Sigmoid colon (tissue), 6 donors: ENCODE measurements at regions not wholly inside any gene's neighbourhood (a gene's known extent, or its start where the extent isn't known, plus 50 kb on each side); places are given as distances from the start of the nearest gene placed in this dataset.
"Not testable (repeated sequence)": the region's sequence is repeated elsewhere in the genome, so short reads cannot be mapped to it uniquely, and the experiment has no call there.

Experiments used
- DNase-seq: peaks from one replicate; pipeline ENCODE4 v3.0.0-alpha.2; 2019
- H3K27ac ChIP-seq, 4 donors: fragments of 200-600 bp; sonication (generic); one replicate each; pipeline ENCODE4 v1.5.1; 2016 to 2019; ENCODE audit warnings: mild to moderate bottlenecking in 1 of 4
- H3K27me3 ChIP-seq, 3 donors: fragments of 200-600 bp; sonication (generic); one replicate each; pipeline ENCODE4 v1.5.1; 2019; ENCODE audit warnings: mild to moderate bottlenecking in 1 of 3
- H3K36me3 ChIP-seq, 4 donors: fragments of 200-600 bp; sonication (generic); one replicate each; pipeline ENCODE4 v1.5.1; 2016 to 2019
- H3K4me1 ChIP-seq, 4 donors: fragments of 200-600 bp; sonication (generic); one replicate each; pipeline ENCODE4 v1.5.1; 2017 to 2019
- H3K4me3 ChIP-seq, 4 donors: fragments of 200-600 bp; sonication (generic); one replicate each; pipeline ENCODE4 v1.5.1; 2017 to 2019; ENCODE audit warnings: mild to moderate bottlenecking in 2 of 4, moderate library complexity in 1 of 4
- H3K9me3 ChIP-seq, 4 donors: fragments of 200-600 bp in 3 of 4; sonication (generic) in 3 of 4; one replicate each; pipeline versions ENCODE4 v1.5.1 to v1.6.1; 2013 to 2019
- CTCF ChIP-seq, 4 experiments: fragments of 450-650 bp in 3 of 4; fragments of 200-600 bp in 1 of 4; IDR thresholded peaks; one replicate each; pipeline ENCODE4 v1.5.1; 2016 to 2019; ENCODE audit warnings: antibody characterized with exemption in 4 of 4, mild to moderate bottlenecking in 3 of 4, moderate library complexity in 2 of 4
- EP300 ChIP-seq, 4 donors: sonication (generic); formaldehyde crosslinking; IDR thresholded peaks; one replicate each; pipeline ENCODE4 v1.6.1; 2017; ENCODE audit warnings: antibody characterized with exemption in 4 of 4
- POLR2A ChIP-seq, 2 donors: fragments of 450-650 bp; IDR thresholded peaks; one replicate each; pipeline ENCODE4 v1.6.1; 2016; ENCODE audit warnings: antibody characterized with exemption in 2 of 2, mild to moderate bottlenecking in 2 of 2, moderate library complexity in 2 of 2
- POLR2AphosphoS5 ChIP-seq, 4 donors: sonication (generic); formaldehyde crosslinking; IDR thresholded peaks; one replicate each; pipeline ENCODE4 v1.6.1; 2017; ENCODE audit warnings: antibody characterized with exemption in 4 of 4
- WGBS, 2 donors: extraction: QIAGEN DNeasy Blood & Tissue Kit; methylation state at CpG; one replicate each; pipeline ENCODE4 v1.1.7; 2013; 5-methylcytosine and 5-hydroxymethylcytosine counted together
- intact Hi-C: fragments of 100-400 bp; cut with DNase I; formaldehyde crosslinking; loops from one replicate; pipeline ENCODE4 v1.15.1; 2023
- donor health status: healthy with polysubstance abuse.
- donor health status: healthy.

- DNase-seq, result no peak
- Histone ChIP-seq H3K4me1 (no peaks in the 10 kb centered on the region), H3K27ac (no peak overlapping the region), H3K27me3 (no peaks in the 10 kb centered on the region), H3K9me3 (peaks cover 0 to 7% (median 0%) of the 10 kb centered on the region in 4 donors), H3K36me3 (no peaks in the 10 kb centered on the region), H3K4me3 (no peak overlapping the region)
- intact Hi-C loops, result no loop called here
- WGBS, 2 donors, result 95% methylated on average over 9 of the region's 9 CpGs
- TF ChIP-seq CTCF (IDR thresholded peaks at IDR 0.05) (no peak), EP300 (IDR thresholded peaks at IDR 0.05) (no peak), POLR2A (IDR thresholded peaks at IDR 0.05) (no peak), POLR2AphosphoS5 (IDR thresholded peaks at IDR 0.05) (no peak)
Measured at GRCh38 chr2:132282911-132283310, 121.2 kb upstream of the ANKRD30BL start.

GRCh38 chr2:132286289-132286911, 124.6 kb upstream of the ANKRD30BL start:
- H3K4me1 ChIP-seq, intact Hi-C loops, DNase-seq, H3K9me3 ChIP-seq, H3K27me3 ChIP-seq, H3K4me3 ChIP-seq, H3K36me3 ChIP-seq, H3K27ac ChIP-seq: not testable (repeated sequence)
- WGBS, 2 donors, result 66 to 75% methylated on average over 6 of the region's 6 CpGs

GRCh38 chr2:132287910-132288309, 126.2 kb upstream of the ANKRD30BL start:
- H3K27me3 ChIP-seq, H3K27ac ChIP-seq, H3K4me3 ChIP-seq, intact Hi-C loops, H3K9me3 ChIP-seq, H3K4me1 ChIP-seq, H3K36me3 ChIP-seq: not testable (repeated sequence)
- peak; percentile 85 for DNase-seq
- 85 to 90% methylated on average over 8 of the region's 8 CpGs for WGBS, 2 donors

GRCh38 chr2:132289138-132289537, 127.4 kb upstream of the ANKRD30BL start:
- H3K27me3 ChIP-seq, H3K36me3 ChIP-seq, DNase-seq, H3K27ac ChIP-seq, H3K4me1 ChIP-seq, intact Hi-C loops, H3K9me3 ChIP-seq, H3K4me3 ChIP-seq: not testable (repeated sequence)
- WGBS, 2 donors, result 58 to 68% methylated on average over 4 of the region's 4 CpGs

- H3K4me1 ChIP-seq, DNase-seq, H3K9me3 ChIP-seq, H3K4me3 ChIP-seq, H3K36me3 ChIP-seq, H3K27ac ChIP-seq, intact Hi-C loops, H3K27me3 ChIP-seq: not testable (repeated sequence)
- 90 to 91% methylated on average over 6 of the region's 6 CpGs for WGBS, 2 donors
Measured at GRCh38 chr2:132289812-132290211, 126.8 kb upstream of the GPR39 start.

- DNase-seq, H3K4me1 ChIP-seq, H3K27ac ChIP-seq, H3K36me3 ChIP-seq, H3K27me3 ChIP-seq, intact Hi-C loops, H3K4me3 ChIP-seq, H3K9me3 ChIP-seq: not testable (repeated sequence)
- 7 to 21% methylated on average over 2 of the region's 2 CpGs for WGBS, 2 donors
Measured at GRCh38 chr2:132300592-132301378, 115.8 kb upstream of the GPR39 start.

- H3K4me1 ChIP-seq, H3K9me3 ChIP-seq, H3K36me3 ChIP-seq, intact Hi-C loops, H3K27me3 ChIP-seq: not testable (repeated sequence)
- Histone ChIP-seq H3K4me3 (peak overlapping the region in 3 of 4 donors; percentile 34 to 38 (median 37)), H3K27ac (peak overlapping the region in 3 of 4 donors; percentile 17 to 30 (median 21))
- TF ChIP-seq CTCF (IDR thresholded peaks at IDR 0.05) (peak in 1 of 4 experiments; percentile 22), POLR2AphosphoS5 (IDR thresholded peaks at IDR 0.05) (peak in 1 of 4 donors; percentile 12)
- 12 to 24% methylated on average over 27 of the region's 27 CpGs for WGBS, 2 donors
- DNase-seq, result peak; percentile 88
Measured at GRCh38 chr2:132304661-132305380, 111.8 kb upstream of the GPR39 start.

- H3K4me1 ChIP-seq, H3K27me3 ChIP-seq, H3K4me3 ChIP-seq, H3K27ac ChIP-seq, DNase-seq, intact Hi-C loops, H3K36me3 ChIP-seq, H3K9me3 ChIP-seq: not testable (repeated sequence)
- WGBS, 2 donors, result 54 to 64% methylated on average over 1 of the region's 2 CpGs
Measured at GRCh38 chr2:132307613-132308198, 108.9 kb upstream of the GPR39 start.

- WGBS, 2 donors, result 75 to 94% methylated on average over 1 of the region's 1 CpG
Measured at GRCh38 chr2:132309203-132309602, 107.4 kb upstream of the GPR39 start.

GRCh38 chr2:132315546-132315945, 101.1 kb upstream of the GPR39 start:
- intact Hi-C loops, H3K4me1 ChIP-seq: not testable (repeated sequence)
- 78 to 88% methylated on average over 2 of the region's 2 CpGs for WGBS, 2 donors

More at GRCh38 chr2:132309203-132309602, 107.4 kb upstream of the GPR39 start:
- H3K4me1 ChIP-seq, H3K4me3 ChIP-seq, H3K9me3 ChIP-seq, H3K27me3 ChIP-seq, DNase-seq, intact Hi-C loops, H3K27ac ChIP-seq, H3K36me3 ChIP-seq: not testable (repeated sequence)

More at GRCh38 chr2:132315546-132315945, 101.1 kb upstream of the GPR39 start:
- H3K27me3 ChIP-seq, H3K27ac ChIP-seq, DNase-seq, H3K36me3 ChIP-seq, H3K4me3 ChIP-seq, H3K9me3 ChIP-seq: not testable (repeated sequence)
